OCI-LY1 (cell line): ENCODE measurements at regions not wholly inside any gene's neighbourhood (a gene's known extent, or its start where the extent isn't known, plus 50 kb on each side); places are given as distances from the start of the nearest gene placed in this dataset.

Source experiments
- H2AFZ ChIP-seq: fragments of 200-600 bp; sonication (generic), shearing (Covaris generic); 2 replicates; pipeline ENCODE4 v1.6.0; 2014; ENCODE audit warnings: antibody characterized with exemption, mild to moderate bottlenecking, low read length
- H3F3A ChIP-seq: fragments of 200-600 bp; sonication (generic), shearing (Covaris generic); 2 replicates; pipeline ENCODE4 v1.6.0; 2014; ENCODE audit warnings: mild to moderate bottlenecking, antibody characterized with exemption, low read length, moderate library complexity; ENCODE audit not compliant: insufficient read depth
- H3K27ac ChIP-seq: fragments of 200-600 bp; sonication (generic); 2 replicates; pipeline ENCODE4 v1.5.1; 2014; ENCODE audit warnings: low read length, mixed run types, mild to moderate bottlenecking, low read depth; ENCODE audit not compliant: poor library complexity, severe bottlenecking
- H3K27me3 ChIP-seq: fragments of 200-600 bp; sonication (generic); 2 replicates; pipeline ENCODE4 v1.6.0; 2014; ENCODE audit warnings: antibody characterized with exemption, mild to moderate bottlenecking, low read length, moderate library complexity; ENCODE audit not compliant: insufficient read depth
- H3K36me3 ChIP-seq: fragments of 200-600 bp; sonication (generic); 2 replicates; pipeline ENCODE4 v1.6.1; 2014; ENCODE audit warnings: mild to moderate bottlenecking, antibody characterized with exemption, low read length, moderate library complexity, mixed read lengths; ENCODE audit not compliant: insufficient read depth
- H3K4me1 ChIP-seq: fragments of 200-600 bp; sonication (generic); 2 replicates; pipeline ENCODE4 v1.5.1; 2014; ENCODE audit warnings: mild to moderate bottlenecking, low read length, moderate library complexity; ENCODE audit not compliant: insufficient read depth, severe bottlenecking
- H3K4me2 ChIP-seq: fragments of 200-600 bp; sonication (generic), shearing (Covaris generic); 2 replicates; pipeline ENCODE4 v1.6.1; 2014; ENCODE audit warnings: low read length
- H3K4me3 ChIP-seq: fragments of 200-600 bp; sonication (generic); 2 replicates; pipeline ENCODE4 v1.5.1; 2014; ENCODE audit warnings: low read length, low read depth, mild to moderate bottlenecking, mixed read lengths; ENCODE audit not compliant: poor library complexity, severe bottlenecking
- H3K79me2 ChIP-seq: fragments of 200-600 bp; shearing (Covaris generic); 2 replicates; pipeline ENCODE4 v1.6.1; 2016; ENCODE audit warnings: mixed run types, low read length, mixed read lengths; ENCODE audit not compliant: insufficient read depth
- H3K9ac ChIP-seq: fragments of 200-600 bp; sonication (generic), shearing (Covaris generic); 2 replicates; pipeline ENCODE4 v1.6.1; 2014; ENCODE audit warnings: mild to moderate bottlenecking, low read length, mixed read lengths
- H3K9me2 ChIP-seq: fragments of 200-600 bp; sonication (generic), shearing (Covaris generic); 2 replicates; pipeline ENCODE4 v1.6.1; 2014; ENCODE audit warnings: low read depth, mild to moderate bottlenecking, low read length, mixed read lengths
- H3K9me3 ChIP-seq: fragments of 200-600 bp; shearing (Covaris generic); 2 replicates; pipeline ENCODE4 v1.6.1; 2014; ENCODE audit warnings: low read length, mixed read lengths
- H4K20me1 ChIP-seq: fragments of 200-600 bp; sonication (generic), shearing (Covaris generic); 2 replicates; pipeline ENCODE4 v1.6.0; 2016; ENCODE audit warnings: mild to moderate bottlenecking, low read length; ENCODE audit not compliant: insufficient read depth
- EZH2 ChIP-seq: fragments of 200-600 bp; sonication (generic), shearing (Covaris generic); IDR thresholded peaks from 2 replicates; pipeline ENCODE4 v1.8.0; 2017; ENCODE audit warnings: borderline replicate concordance, mixed run types, mild to moderate bottlenecking, antibody characterized with exemption, low read length, moderate library complexity, mixed read lengths
- TF ChIP-seq, protein P1 (sequence below): fragments of 200-600 bp; sonication (generic), shearing (Covaris generic); IDR thresholded peaks from 2 replicates; pipeline ENCODE4 v1.5.1; 2017; ENCODE audit warnings: mild to moderate bottlenecking, antibody characterized with exemption, low read length, moderate library complexity, mixed read lengths

DNA sequence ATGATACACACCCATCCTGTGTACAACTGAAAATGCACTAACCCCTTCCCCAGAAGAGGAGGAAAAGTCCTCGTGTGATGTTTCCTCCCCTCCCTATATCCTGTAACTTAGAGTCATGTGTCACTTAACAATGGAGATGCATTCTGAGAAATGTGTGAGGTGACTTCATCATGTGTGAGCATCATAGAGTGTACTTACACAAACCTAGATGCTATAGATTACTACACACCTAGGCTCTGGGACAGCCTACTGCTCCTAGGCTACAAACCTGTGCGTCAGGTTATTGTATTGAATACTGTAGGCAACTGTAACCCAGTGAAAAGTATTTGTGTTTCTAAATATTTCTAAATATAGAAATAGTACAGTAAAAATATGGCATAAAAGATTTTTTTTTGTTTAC is 98.6 kb upstream of the FAM180A start:
- no peaks in the 10 kb centered on the region for H3K36me3 ChIP-seq
- H3K27me3 ChIP-seq = no peaks in the 10 kb centered on the region
- no peaks in the 10 kb centered on the region for H3K4me1 ChIP-seq
- no peak overlapping the region for H3K4me2 ChIP-seq
- no peaks in the 10 kb centered on the region for H4K20me1 ChIP-seq
- no peak overlapping the region for H3K4me3 ChIP-seq
- no peak overlapping the region for H2AFZ ChIP-seq
- H3K9ac ChIP-seq = no peak overlapping the region
- TF ChIP-seq, protein P1, sequence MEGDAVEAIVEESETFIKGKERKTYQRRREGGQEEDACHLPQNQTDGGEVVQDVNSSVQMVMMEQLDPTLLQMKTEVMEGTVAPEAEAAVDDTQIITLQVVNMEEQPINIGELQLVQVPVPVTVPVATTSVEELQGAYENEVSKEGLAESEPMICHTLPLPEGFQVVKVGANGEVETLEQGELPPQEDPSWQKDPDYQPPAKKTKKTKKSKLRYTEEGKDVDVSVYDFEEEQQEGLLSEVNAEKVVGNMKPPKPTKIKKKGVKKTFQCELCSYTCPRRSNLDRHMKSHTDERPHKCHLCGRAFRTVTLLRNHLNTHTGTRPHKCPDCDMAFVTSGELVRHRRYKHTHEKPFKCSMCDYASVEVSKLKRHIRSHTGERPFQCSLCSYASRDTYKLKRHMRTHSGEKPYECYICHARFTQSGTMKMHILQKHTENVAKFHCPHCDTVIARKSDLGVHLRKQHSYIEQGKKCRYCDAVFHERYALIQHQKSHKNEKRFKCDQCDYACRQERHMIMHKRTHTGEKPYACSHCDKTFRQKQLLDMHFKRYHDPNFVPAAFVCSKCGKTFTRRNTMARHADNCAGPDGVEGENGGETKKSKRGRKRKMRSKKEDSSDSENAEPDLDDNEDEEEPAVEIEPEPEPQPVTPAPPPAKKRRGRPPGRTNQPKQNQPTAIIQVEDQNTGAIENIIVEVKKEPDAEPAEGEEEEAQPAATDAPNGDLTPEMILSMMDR = no peak
- no peak for TF ChIP-seq EZH2
- no peaks in the 10 kb centered on the region for H3K9me3 ChIP-seq
- no peak overlapping the region for H3K27ac ChIP-seq
- H3K9me2 ChIP-seq = no peaks in the 10 kb centered on the region
- H3K79me2 ChIP-seq = no peaks in the 10 kb centered on the region
- H3F3A ChIP-seq = no peaks in the 10 kb centered on the region

DNA sequence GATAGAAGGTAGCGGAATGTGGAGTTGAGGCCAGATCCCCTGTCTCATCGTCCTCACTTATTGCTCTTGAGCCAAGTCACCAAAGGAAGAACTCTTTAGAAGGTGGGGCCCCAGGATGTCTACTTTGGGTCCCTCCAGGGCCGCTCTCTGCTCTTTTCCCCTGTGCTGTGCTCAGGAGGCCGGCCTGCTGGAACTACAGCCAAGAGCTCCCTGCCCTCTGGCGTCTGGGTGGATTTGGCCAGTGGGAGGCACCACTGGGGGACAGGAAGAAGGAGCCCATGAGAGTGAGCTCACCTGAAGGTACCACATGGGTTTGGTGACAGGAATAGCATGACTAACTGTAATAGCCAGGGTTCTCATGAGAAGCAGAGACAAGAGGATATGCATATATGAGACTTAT is 97.7 kb upstream of the FAM180A start:
- no peaks in the 10 kb centered on the region for H3K27me3 ChIP-seq
- H2AFZ ChIP-seq = no peak overlapping the region
- no peak overlapping the region for H3K27ac ChIP-seq
- H3K4me2 ChIP-seq = no peak overlapping the region
- H3F3A ChIP-seq = no peaks in the 10 kb centered on the region
- no peak overlapping the region for H3K4me3 ChIP-seq
- no peaks in the 10 kb centered on the region for H3K9me2 ChIP-seq
- H3K36me3 ChIP-seq = no peaks in the 10 kb centered on the region
- no peaks in the 10 kb centered on the region for H3K9me3 ChIP-seq
- no peaks in the 10 kb centered on the region for H4K20me1 ChIP-seq
- H3K4me1 ChIP-seq = no peaks in the 10 kb centered on the region
- no peaks in the 10 kb centered on the region for H3K79me2 ChIP-seq
- TF ChIP-seq, protein P1 = no peak
- TF ChIP-seq EZH2 = no peak
- no peak overlapping the region for H3K9ac ChIP-seq

DNA sequence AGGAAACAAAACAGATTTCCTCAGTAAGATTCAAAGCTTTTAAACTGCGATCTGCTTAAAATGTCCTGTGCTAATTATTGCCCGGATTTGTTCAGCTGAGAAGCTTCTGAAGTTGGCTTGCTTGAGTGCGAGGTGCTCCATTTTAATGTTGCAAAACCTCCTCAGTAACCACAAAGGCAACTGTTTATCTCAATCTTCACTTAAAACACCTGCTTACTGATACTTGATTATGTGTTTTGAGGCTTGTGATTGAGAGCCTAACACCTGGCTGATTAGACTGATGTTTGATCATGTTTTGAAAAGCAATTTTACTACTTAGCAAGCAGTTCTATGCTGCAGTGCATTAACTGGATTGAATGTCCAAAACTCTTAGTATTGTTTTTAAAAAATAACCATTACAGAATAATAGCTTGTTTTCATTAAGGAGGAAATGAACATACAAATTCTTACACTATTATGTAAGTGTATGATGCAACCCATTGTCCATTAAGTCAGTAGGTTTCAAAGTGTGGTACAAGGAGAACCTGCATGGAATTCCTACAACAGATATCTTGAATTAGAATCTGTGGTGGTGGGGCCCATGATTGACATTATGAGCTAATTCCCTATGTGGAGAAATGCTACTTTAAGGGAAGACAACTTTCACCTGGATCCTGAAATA is 96.9 kb upstream of the FAM180A start:
- H3K9me3 ChIP-seq = no peaks in the 10 kb centered on the region
- no peaks in the 10 kb centered on the region for H3K36me3 ChIP-seq
- no peak overlapping the region for H3K9ac ChIP-seq
- no peak overlapping the region for H2AFZ ChIP-seq
- H3K4me2 ChIP-seq = no peak overlapping the region
- TF ChIP-seq, protein P1 = no peak
- no peak for TF ChIP-seq EZH2
- H3K4me3 ChIP-seq = no peak overlapping the region
- H3K27ac ChIP-seq = no peak overlapping the region
- no peaks in the 10 kb centered on the region for H3K4me1 ChIP-seq
- no peaks in the 10 kb centered on the region for H3K79me2 ChIP-seq
- no peaks in the 10 kb centered on the region for H3K9me2 ChIP-seq
- no peaks in the 10 kb centered on the region for H4K20me1 ChIP-seq
- no peaks in the 10 kb centered on the region for H3F3A ChIP-seq
- no peaks in the 10 kb centered on the region for H3K27me3 ChIP-seq
